ENCODE measurements at regions not wholly inside any gene's neighbourhood (a gene's known extent, or its start where the extent isn't known, plus 50 kb on each side); places are given as distances from the start of the nearest gene placed in this dataset.

DNA sequence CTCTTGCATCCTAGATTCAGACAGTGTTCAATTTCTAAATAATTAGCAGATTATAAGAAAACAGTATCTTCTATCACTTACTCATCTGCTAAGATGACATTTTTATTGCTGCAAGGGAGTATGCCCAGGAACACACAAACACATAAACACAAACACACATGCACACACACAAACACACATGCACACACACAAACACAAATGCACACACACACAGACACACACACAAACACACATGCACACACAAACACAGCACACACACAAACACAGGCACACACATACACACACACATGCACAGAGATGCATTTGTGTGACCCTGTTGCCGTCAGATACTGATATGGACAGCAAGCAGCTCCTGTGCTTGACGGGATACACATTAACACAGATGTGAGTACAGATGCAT, 612.9 kb downstream of the IRX1 start:
- no peaks in the 10 kb centered on the region for H3K36me3 Mint-ChIP-seq (ENCODE audit: low read depth)
- peaks cover 63% of the 10 kb centered on the region for H3K9me3 Mint-ChIP-seq
- H3K27me3 Mint-ChIP-seq (ENCODE audit: insufficient read depth), result no peaks in the 10 kb centered on the region; the same call in 1 of the 2 replicates
- H3K27ac Mint-ChIP-seq, result no peak overlapping the region
- no peak for DNase-seq
- no peaks in the 10 kb centered on the region for H3K4me1 Mint-ChIP-seq (ENCODE audit: low read depth)
- TF ChIP-seq, protein P1, sequence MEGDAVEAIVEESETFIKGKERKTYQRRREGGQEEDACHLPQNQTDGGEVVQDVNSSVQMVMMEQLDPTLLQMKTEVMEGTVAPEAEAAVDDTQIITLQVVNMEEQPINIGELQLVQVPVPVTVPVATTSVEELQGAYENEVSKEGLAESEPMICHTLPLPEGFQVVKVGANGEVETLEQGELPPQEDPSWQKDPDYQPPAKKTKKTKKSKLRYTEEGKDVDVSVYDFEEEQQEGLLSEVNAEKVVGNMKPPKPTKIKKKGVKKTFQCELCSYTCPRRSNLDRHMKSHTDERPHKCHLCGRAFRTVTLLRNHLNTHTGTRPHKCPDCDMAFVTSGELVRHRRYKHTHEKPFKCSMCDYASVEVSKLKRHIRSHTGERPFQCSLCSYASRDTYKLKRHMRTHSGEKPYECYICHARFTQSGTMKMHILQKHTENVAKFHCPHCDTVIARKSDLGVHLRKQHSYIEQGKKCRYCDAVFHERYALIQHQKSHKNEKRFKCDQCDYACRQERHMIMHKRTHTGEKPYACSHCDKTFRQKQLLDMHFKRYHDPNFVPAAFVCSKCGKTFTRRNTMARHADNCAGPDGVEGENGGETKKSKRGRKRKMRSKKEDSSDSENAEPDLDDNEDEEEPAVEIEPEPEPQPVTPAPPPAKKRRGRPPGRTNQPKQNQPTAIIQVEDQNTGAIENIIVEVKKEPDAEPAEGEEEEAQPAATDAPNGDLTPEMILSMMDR (IDR thresholded peaks at IDR 0.05), result no peak
- H3K4me3 Mint-ChIP-seq, result no peak overlapping the region

DNA sequence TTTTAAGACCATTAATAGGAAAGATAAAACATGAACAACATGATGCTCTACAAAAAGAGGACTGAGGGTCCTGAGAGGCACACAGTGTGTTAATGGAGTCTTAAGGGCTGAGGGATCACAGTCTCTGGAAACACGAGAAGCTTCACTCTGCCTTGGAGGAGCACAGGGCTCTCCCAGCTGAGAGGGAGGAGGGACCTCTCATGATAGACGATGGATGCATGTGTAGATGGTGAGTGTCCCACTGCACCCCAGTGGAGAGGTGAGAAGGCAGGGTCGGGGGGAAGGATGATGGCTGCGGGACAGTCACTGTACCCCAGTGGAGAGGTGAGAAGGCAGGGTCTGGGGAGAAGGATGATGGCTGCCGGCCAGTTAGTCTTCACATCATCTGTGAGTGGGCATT, 613.4 kb downstream of the IRX1 start:
- H3K36me3 Mint-ChIP-seq (ENCODE audit: low read depth), result no peaks in the 10 kb centered on the region
- TF ChIP-seq, protein P1 (IDR thresholded peaks at IDR 0.05), result no peak
- H3K4me3 Mint-ChIP-seq, result no peak overlapping the region
- peaks cover 67% of the 10 kb centered on the region for H3K9me3 Mint-ChIP-seq
- no peaks in the 10 kb centered on the region; the same call in 1 of the 2 replicates for H3K27me3 Mint-ChIP-seq (ENCODE audit: insufficient read depth)
- no peak for DNase-seq
- no peak overlapping the region for H3K27ac Mint-ChIP-seq
- no peaks in the 10 kb centered on the region for H3K4me1 Mint-ChIP-seq (ENCODE audit: low read depth)

GRCh38 chr5:4212071-4212739, 616.6 kb downstream of the IRX1 start:
- H3K9me3 Mint-ChIP-seq, result peaks cover 60% of the 10 kb centered on the region
- H3K4me1 Mint-ChIP-seq (ENCODE audit: low read depth), result no peaks in the 10 kb centered on the region
- no peak overlapping the region for H3K27ac Mint-ChIP-seq
- H3K4me3 Mint-ChIP-seq, result no peak overlapping the region
- no peaks in the 10 kb centered on the region for H3K36me3 Mint-ChIP-seq (ENCODE audit: low read depth)
- TF ChIP-seq, protein P1 (IDR thresholded peaks at IDR 0.05), result no peak
- H3K27me3 Mint-ChIP-seq (ENCODE audit: insufficient read depth), result no peaks in the 10 kb centered on the region; the same call in 1 of the 2 replicates
- no peak for DNase-seq

- no peak overlapping the region for H3K27ac Mint-ChIP-seq
- TF ChIP-seq, protein P1 (IDR thresholded peaks at IDR 0.05), result no peak
- no peaks in the 10 kb centered on the region for H3K4me1 Mint-ChIP-seq (ENCODE audit: low read depth)
- no peaks in the 10 kb centered on the region; the same call in 1 of the 2 replicates for H3K27me3 Mint-ChIP-seq (ENCODE audit: insufficient read depth)
- DNase-seq, result no peak
- H3K36me3 Mint-ChIP-seq (ENCODE audit: low read depth), result no peaks in the 10 kb centered on the region
- H3K9me3 Mint-ChIP-seq, result peaks cover 58% of the 10 kb centered on the region
- H3K4me3 Mint-ChIP-seq, result no peak overlapping the region
These were observed 617.6 kb downstream of the IRX1 start for GRCh38 chr5:4212981-4213819.

- TF ChIP-seq, protein P1 (IDR thresholded peaks at IDR 0.05), result no peak
- no peaks in the 10 kb centered on the region for H3K4me1 Mint-ChIP-seq (ENCODE audit: low read depth)
- no peaks in the 10 kb centered on the region; the same call in 1 of the 2 replicates for H3K27me3 Mint-ChIP-seq (ENCODE audit: insufficient read depth)
- H3K27ac Mint-ChIP-seq, result no peak overlapping the region
- DNase-seq, result no peak
- H3K9me3 Mint-ChIP-seq, result peaks cover 52% of the 10 kb centered on the region
- no peaks in the 10 kb centered on the region for H3K36me3 Mint-ChIP-seq (ENCODE audit: low read depth)
- H3K4me3 Mint-ChIP-seq, result no peak overlapping the region
These were observed 619.5 kb downstream of the IRX1 start for GRCh38 chr5:4215143-4215542.
